Breast epithelium (tissue), 3 donors: ENCODE measurements at regions not wholly inside any gene's neighbourhood (a gene's known extent, or its start where the extent isn't known, plus 50 kb on each side); places are given as distances from the start of the nearest gene placed in this dataset.

Source experiments
- POLR2A ChIP-seq: fragments of 450-650 bp; IDR thresholded peaks from one replicate; pipeline ENCODE4 v1.6.1; 2016; ENCODE audit warnings: antibody characterized with exemption, mild to moderate bottlenecking, moderate library complexity
- POLR2AphosphoS5 ChIP-seq, 3 donors: sonication (generic); formaldehyde crosslinking; IDR thresholded peaks; one replicate each; pipeline ENCODE4 v1.6.1; 2017; ENCODE audit warnings: antibody characterized with exemption in 3 of 3
- TF ChIP-seq, protein P1 (sequence below), 3 donors: fragments of 450-650 bp; IDR thresholded peaks; one replicate each; pipeline ENCODE4 v1.5.1; 2016 to 2017; ENCODE audit warnings: antibody characterized with exemption in 3 of 3, mild to moderate bottlenecking in 3 of 3, moderate library complexity in 3 of 3

GRCh38 chr10:84008878-84009277, 130.4 kb upstream of the GHITM start:
- no peak for TF ChIP-seq POLR2A
- TF ChIP-seq, protein P1, sequence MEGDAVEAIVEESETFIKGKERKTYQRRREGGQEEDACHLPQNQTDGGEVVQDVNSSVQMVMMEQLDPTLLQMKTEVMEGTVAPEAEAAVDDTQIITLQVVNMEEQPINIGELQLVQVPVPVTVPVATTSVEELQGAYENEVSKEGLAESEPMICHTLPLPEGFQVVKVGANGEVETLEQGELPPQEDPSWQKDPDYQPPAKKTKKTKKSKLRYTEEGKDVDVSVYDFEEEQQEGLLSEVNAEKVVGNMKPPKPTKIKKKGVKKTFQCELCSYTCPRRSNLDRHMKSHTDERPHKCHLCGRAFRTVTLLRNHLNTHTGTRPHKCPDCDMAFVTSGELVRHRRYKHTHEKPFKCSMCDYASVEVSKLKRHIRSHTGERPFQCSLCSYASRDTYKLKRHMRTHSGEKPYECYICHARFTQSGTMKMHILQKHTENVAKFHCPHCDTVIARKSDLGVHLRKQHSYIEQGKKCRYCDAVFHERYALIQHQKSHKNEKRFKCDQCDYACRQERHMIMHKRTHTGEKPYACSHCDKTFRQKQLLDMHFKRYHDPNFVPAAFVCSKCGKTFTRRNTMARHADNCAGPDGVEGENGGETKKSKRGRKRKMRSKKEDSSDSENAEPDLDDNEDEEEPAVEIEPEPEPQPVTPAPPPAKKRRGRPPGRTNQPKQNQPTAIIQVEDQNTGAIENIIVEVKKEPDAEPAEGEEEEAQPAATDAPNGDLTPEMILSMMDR (IDR thresholded peaks at IDR 0.05), result peak in 1 of 3 donors; percentile 16
- TF ChIP-seq POLR2AphosphoS5 (IDR thresholded peaks at IDR 0.05), result no peak
